GM23248 (cell line): ENCODE measurements at regions not wholly inside any gene's neighbourhood (a gene's known extent, or its start where the extent isn't known, plus 50 kb on each side); places are given as distances from the start of the nearest gene placed in this dataset.

Experiments used
- DNase-seq: peaks from one replicate; pipeline ENCODE4 v3.0.0-alpha.2; 2015
- H2AFZ ChIP-seq: fragments of 200-600 bp; sonication (generic); 2 replicates; pipeline ENCODE4 v1.6.1; 2016; ENCODE audit warnings: antibody characterized with exemption
- H3F3A ChIP-seq: fragments of 200-600 bp; sonication (generic); 2 replicates; pipeline ENCODE4 v1.6.1; 2016; ENCODE audit warnings: mild to moderate bottlenecking, antibody characterized with exemption, mixed run types; ENCODE audit not compliant: insufficient read depth
- H3K27ac ChIP-seq: fragments of 200-600 bp; sonication (generic); 2 replicates; pipeline ENCODE4 v1.5.1; 2016; ENCODE audit warnings: mild to moderate bottlenecking
- H3K27me3 ChIP-seq: fragments of 200-600 bp; sonication (generic); replicated peaks from 2 replicates; pipeline ENCODE4 v1.6.1; 2016; ENCODE audit warnings: mild to moderate bottlenecking; ENCODE audit not compliant: insufficient read depth
- H3K36me3 ChIP-seq: fragments of 200-600 bp; sonication (generic); 2 replicates; pipeline ENCODE4 v1.6.1; 2016; ENCODE audit warnings: low read depth, mild to moderate bottlenecking
- H3K4me1 ChIP-seq: fragments of 200-600 bp; sonication (generic); 2 replicates; pipeline ENCODE4 v1.6.1; 2016; ENCODE audit warnings: mild to moderate bottlenecking; ENCODE audit not compliant: insufficient read depth
- H3K4me2 ChIP-seq: fragments of 200-600 bp; sonication (generic); one replicate; pipeline ENCODE4 v1.6.1; 2016; ENCODE audit warnings: mild to moderate bottlenecking; ENCODE audit not compliant: unreplicated experiment
- H3K4me3 ChIP-seq: fragments of 200-600 bp; sonication (generic); 2 replicates; pipeline ENCODE4 v1.5.1; 2016; ENCODE audit warnings: mild to moderate bottlenecking
- H3K79me2 ChIP-seq: fragments of 200-600 bp; sonication (generic); 2 replicates; pipeline ENCODE4 v1.6.1; 2016; ENCODE audit warnings: mild to moderate bottlenecking; ENCODE audit not compliant: insufficient read depth
- H3K9ac ChIP-seq: fragments of 200-600 bp; sonication (generic); 2 replicates; pipeline ENCODE4 v1.6.1; 2016; ENCODE audit warnings: mild to moderate bottlenecking
- H3K9me2 ChIP-seq: fragments of 200-600 bp; sonication (generic); 2 replicates; pipeline ENCODE4 v1.6.1; 2016; ENCODE audit warnings: mixed run types, mild to moderate bottlenecking, moderate library complexity; ENCODE audit not compliant: insufficient read depth
- H3K9me3 ChIP-seq: fragments of 200-600 bp; sonication (generic); one replicate; pipeline ENCODE4 v1.6.1; 2017; ENCODE audit warnings: low read depth
- H4K20me1 ChIP-seq: fragments of 200-600 bp; sonication (generic); 2 replicates; pipeline ENCODE4 v1.6.0; 2016; ENCODE audit not compliant: insufficient read depth
- EZH2 ChIP-seq: fragments of 200-600 bp; sonication (generic); IDR thresholded peaks from 2 replicates; pipeline ENCODE4 v1.6.1; 2018; ENCODE audit warnings: antibody characterized with exemption, mild to moderate bottlenecking; ENCODE audit not compliant: insufficient read depth, poor library complexity, severe bottlenecking
- EZH2phosphoT487 ChIP-seq: fragments of 200-600 bp; sonication (generic); IDR thresholded peaks from 2 replicates; pipeline ENCODE4 v1.6.1; 2018; ENCODE audit warnings: antibody characterized with exemption, moderate library complexity, mild to moderate bottlenecking, low read depth; ENCODE audit not compliant: insufficient read depth
- WGBS, 2 experiments: methylation state at CpG; one replicate each; pipeline ENCODE4 v1.1.6; 2015 to 2017; ENCODE audit warnings: low lambda C conversion rate in 2 of 2, low coverage in 1 of 2; ENCODE audit errors: missing lambda C conversion rate in 2 of 2; 5-methylcytosine and 5-hydroxymethylcytosine counted together
- in situ Hi-C: fragments of 300-500 bp; cut with MboI; formaldehyde crosslinking; loops from 2 replicates; pipeline ENCODE4 v1.15.0; 2020

DNA sequence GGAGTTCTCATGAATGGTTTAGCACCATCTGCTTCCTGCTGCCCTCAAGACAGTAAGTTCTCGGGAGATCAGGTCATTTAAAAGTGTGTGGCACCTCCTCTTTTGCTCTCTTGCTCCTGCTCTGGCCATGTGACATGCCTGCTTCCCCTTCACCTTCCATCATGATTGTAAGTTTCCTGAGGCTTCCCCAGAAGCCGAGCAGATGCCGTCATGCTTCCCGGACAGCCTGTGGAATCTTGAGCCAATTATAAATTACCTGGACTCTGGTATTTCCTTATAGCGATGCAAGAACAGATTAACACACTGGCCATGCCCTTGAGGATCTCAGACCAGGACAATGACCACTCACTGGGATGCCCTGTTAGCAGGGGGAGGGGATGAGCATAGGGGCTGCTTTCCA is 212.3 kb downstream of the MATN1 start:
- Histone ChIP-seq H3F3A (no peaks in the 10 kb centered on the region), H4K20me1 (no peaks in the 10 kb centered on the region), H3K27me3 (peaks cover 16% of the 10 kb centered on the region; the same call in 1 of the 2 replicates), H3K9me3 (no peaks in the 10 kb centered on the region), H3K27ac (no peak overlapping the region), H3K79me2 (no peaks in the 10 kb centered on the region), H3K4me1 (peaks cover 14% of the 10 kb centered on the region), H3K4me3 (no peak overlapping the region), H2AFZ (no peak overlapping the region), H3K4me2 (no peak overlapping the region), H3K9me2 (no peaks in the 10 kb centered on the region), H3K9ac (no peak overlapping the region), H3K36me3 (no peaks in the 10 kb centered on the region)
- in situ Hi-C loops, result no loop called here
- DNase-seq, result no peak
- no peak for TF ChIP-seq EZH2phosphoT487
- TF ChIP-seq EZH2, result no peak
- WGBS, 2 experiments, result 87 to 94% methylated on average over 5 of the region's 5 CpGs

GRCh38 chr1:30509670-30510069 is 213.7 kb downstream of the MATN1 start:
- 0 to 5% methylated on average over 1 of the region's 1 CpG for WGBS, 2 experiments
- no peaks in the 10 kb centered on the region for H3K9me2 ChIP-seq
- no peak overlapping the region for H3K4me3 ChIP-seq
- no peaks in the 10 kb centered on the region for H3K79me2 ChIP-seq
- DNase-seq, result no peak
- no peaks in the 10 kb centered on the region for H3K36me3 ChIP-seq
- H3F3A ChIP-seq, result no peaks in the 10 kb centered on the region
- H3K27me3 ChIP-seq, result peaks cover 16% of the 10 kb centered on the region; the same call in 1 of the 2 replicates
- no peak overlapping the region for H3K4me2 ChIP-seq
- H4K20me1 ChIP-seq, result no peaks in the 10 kb centered on the region
- peaks cover 14% of the 10 kb centered on the region for H3K4me1 ChIP-seq
- no peak overlapping the region for H3K27ac ChIP-seq
- TF ChIP-seq EZH2, result no peak
- no peak for TF ChIP-seq EZH2phosphoT487
- in situ Hi-C loops, result no loop called here
- H3K9ac ChIP-seq, result no peak overlapping the region
- no peak overlapping the region for H2AFZ ChIP-seq
- H3K9me3 ChIP-seq, result no peaks in the 10 kb centered on the region

DNA sequence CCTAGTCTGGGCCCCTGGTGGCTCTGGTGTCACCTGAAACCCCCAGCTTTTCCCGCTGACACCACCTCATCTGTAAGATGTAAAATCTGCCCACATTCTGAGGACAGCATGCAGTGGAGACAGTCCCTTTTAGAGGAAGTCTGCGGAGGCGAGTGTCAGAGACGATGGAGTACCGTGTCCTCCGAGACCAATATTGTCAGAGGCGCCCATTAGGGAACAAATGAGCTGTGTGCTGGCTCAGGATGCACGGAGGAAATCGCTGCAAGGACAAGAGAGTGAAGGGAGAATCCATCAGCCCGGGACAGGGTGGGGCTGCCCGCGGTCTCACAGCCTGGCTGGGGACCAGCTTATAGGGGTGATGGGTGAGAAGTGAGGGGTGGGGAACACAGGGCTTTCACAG is 214.8 kb downstream of the MATN1 start:
- Histone ChIP-seq H2AFZ (no peak overlapping the region), H3K79me2 (no peaks in the 10 kb centered on the region), H3K9me2 (no peaks in the 10 kb centered on the region), H3K36me3 (no peaks in the 10 kb centered on the region), H3K9ac (no peak overlapping the region), H3K9me3 (no peaks in the 10 kb centered on the region), H3K4me1 (peaks cover 14% of the 10 kb centered on the region), H3K27ac (no peak overlapping the region), H3K4me3 (no peak overlapping the region), H3F3A (no peaks in the 10 kb centered on the region), H3K27me3 (peaks cover 16% of the 10 kb centered on the region; the same call in 1 of the 2 replicates), H4K20me1 (no peaks in the 10 kb centered on the region), H3K4me2 (no peak overlapping the region)
- 21 to 27% methylated on average over 12 of the region's 12 CpGs for WGBS, 2 experiments
- in situ Hi-C loops, result no loop called here
- no peak for TF ChIP-seq EZH2
- TF ChIP-seq EZH2phosphoT487, result no peak
- DNase-seq, result no peak

GRCh38 chr1:30508175-30508448 is 215.3 kb downstream of the MATN1 start:
- no peak for TF ChIP-seq EZH2
- no peak for TF ChIP-seq EZH2phosphoT487
- WGBS, 2 experiments, result 90 to 95% methylated on average over 3 of the region's 3 CpGs
- H3K9me2 ChIP-seq, result no peaks in the 10 kb centered on the region

More at GRCh38 chr1:30508175-30508448, 215.3 kb downstream of the MATN1 start:
- no peaks in the 10 kb centered on the region for H3K79me2 ChIP-seq
- H3K9ac ChIP-seq, result no peak overlapping the region
- H3K27ac ChIP-seq, result no peak overlapping the region
- in situ Hi-C loops, result no loop called here
- no peak overlapping the region for H2AFZ ChIP-seq
- H3K4me1 ChIP-seq, result peaks cover 14% of the 10 kb centered on the region
- H3K27me3 ChIP-seq, result peaks cover 20% of the 10 kb centered on the region; the same call in 1 of the 2 replicates
- no peaks in the 10 kb centered on the region for H4K20me1 ChIP-seq
- H3F3A ChIP-seq, result no peaks in the 10 kb centered on the region
- DNase-seq, result no peak
- no peak overlapping the region for H3K4me3 ChIP-seq
- no peak overlapping the region for H3K4me2 ChIP-seq
- no peaks in the 10 kb centered on the region for H3K36me3 ChIP-seq
- no peaks in the 10 kb centered on the region for H3K9me3 ChIP-seq
